ENCODE measurements at regions not wholly inside any gene's neighbourhood (a gene's known extent, or its start where the extent isn't known, plus 50 kb on each side); places are given as distances from the start of the nearest gene placed in this dataset.

- TF ChIP-seq POLR2A (IDR thresholded peaks at IDR 0.05) (no peak), CTCF (IDR thresholded peaks at IDR 0.05) (no peak)
Measured at GRCh38 chr4:101421386-101421785, 74.1 kb upstream of the PPP3CA start.

GRCh38 chr4:101420661-101421060, 73.3 kb upstream of the PPP3CA start:
- H3K27me3 ChIP-seq = no peaks in the 10 kb centered on the region
- H3K4me1 ChIP-seq (replicated peaks in 1 of 2) = no peaks in the 10 kb centered on the region
- no peaks in the 10 kb centered on the region for H3K36me3 ChIP-seq (replicated peaks in 1 of 2)
- no peak for TF ChIP-seq CTCF (IDR thresholded peaks at IDR 0.05)
- TF ChIP-seq POLR2A (IDR thresholded peaks at IDR 0.05) = no peak
- no peak overlapping the region for H3K27ac ChIP-seq
- DNase-seq = no peak
- intact Hi-C loops (cut with DNase I) = no loop called here
- H3K9me3 ChIP-seq (replicated peaks in 1 of 3) = no peaks in the 10 kb centered on the region
- H3K4me3 ChIP-seq = no peak overlapping the region

More at GRCh38 chr4:101421386-101421785, 74.1 kb upstream of the PPP3CA start:
- no peak for DNase-seq
- Histone ChIP-seq H3K36me3 (replicated peaks in 1 of 2) (no peaks in the 10 kb centered on the region), H3K27me3 (no peaks in the 10 kb centered on the region), H3K4me1 (replicated peaks in 1 of 2) (no peaks in the 10 kb centered on the region), H3K27ac (no peak overlapping the region), H3K4me3 (no peak overlapping the region), H3K9me3 (replicated peaks in 1 of 3) (no peaks in the 10 kb centered on the region)
- intact Hi-C loops (cut with DNase I) = no loop called here
- WGBS, 4 donors = 76 to 85% (median 79%) methylated on average over 2 of the region's 2 CpGs

- no peak for DNase-seq
- Histone ChIP-seq H3K27me3 (no peaks in the 10 kb centered on the region), H3K36me3 (replicated peaks in 1 of 2) (no peaks in the 10 kb centered on the region), H3K9me3 (replicated peaks in 1 of 3) (no peaks in the 10 kb centered on the region), H3K4me3 (no peak overlapping the region), H3K27ac (no peak overlapping the region), H3K4me1 (replicated peaks in 1 of 2) (no peaks in the 10 kb centered on the region)
- WGBS, 4 donors = 42 to 46% (median 44%) methylated on average over 5 of the region's 5 CpGs
- intact Hi-C loops (cut with DNase I) = no loop called here
- TF ChIP-seq CTCF (IDR thresholded peaks at IDR 0.05) = no peak
- TF ChIP-seq POLR2A (IDR thresholded peaks at IDR 0.05) = no peak
Measured at GRCh38 chr4:101419336-101420135, 72.2 kb upstream of the PPP3CA start.

GRCh38 chr4:101418466-101418865, 71.1 kb upstream of the PPP3CA start:
- DNase-seq = no peak
- H3K27ac ChIP-seq = no peak overlapping the region
- H3K9me3 ChIP-seq (replicated peaks in 1 of 3) = no peaks in the 10 kb centered on the region

More at GRCh38 chr4:101418466-101418865, 71.1 kb upstream of the PPP3CA start:
- no peak overlapping the region for H3K4me3 ChIP-seq
- H3K36me3 ChIP-seq (replicated peaks in 1 of 2) = no peaks in the 10 kb centered on the region
- no peaks in the 10 kb centered on the region for H3K4me1 ChIP-seq (replicated peaks in 1 of 2)
- no peaks in the 10 kb centered on the region for H3K27me3 ChIP-seq
- intact Hi-C loops (cut with DNase I) = no loop called here
- TF ChIP-seq POLR2A (IDR thresholded peaks at IDR 0.05) = no peak
- no peak for TF ChIP-seq CTCF (IDR thresholded peaks at IDR 0.05)
- WGBS, 4 donors = 51 to 66% (median 58%) methylated on average over 2 of the region's 2 CpGs

All from adrenal gland (tissue), 9 donors.